ENCODE measurements at regions not wholly inside any gene's neighbourhood (a gene's known extent, or its start where the extent isn't known, plus 50 kb on each side); places are given as distances from the start of the nearest gene placed in this dataset.

GRCh38 chr2:173590276-173590861 is 235.7 kb downstream of the CDCA7 start:
- no peaks in the 10 kb centered on the region for H3K9me3 ChIP-seq (ENCODE audit: control insufficient read depth in 1 of 2, low read length in 2 of 2)
- H3K4me3 ChIP-seq (ENCODE audit: low read length in 2 of 2) = no peak overlapping the region
- POLR2A ChIA-PET (ENCODE audit: partially characterized antibody) = no interaction called here
- H3K36me3 Mint-ChIP-seq = peaks cover 0 to 5% of the 10 kb centered on the region in 2 donors
- H3K4me1 ChIP-seq (ENCODE audit: insufficient read depth, low read length) = no peaks in the 10 kb centered on the region
- H3K27me3 ChIP-seq (ENCODE audit: insufficient read depth, low read length) = peaks cover 5% of the 10 kb centered on the region
- no peaks in the 10 kb centered on the region for H3K36me3 ChIP-seq (ENCODE audit: insufficient read depth, low read length)
- intact Hi-C loops (cut with micrococcal nuclease) = no loop called here
- no peak overlapping the region for H3K27ac Mint-ChIP-seq
- H3K27me3 Mint-ChIP-seq = peaks cover 3 to 16% of the 10 kb centered on the region in 2 donors
- peaks cover 0 to 18% (median 13%) of the 10 kb centered on the region in 8 donors for H3K9me3 Mint-ChIP-seq
- no peak for DNase-seq
- CTCF ChIA-PET (ENCODE audit: partially characterized antibody) = interaction anchor here (0.7 kb wide), 1 partner anchor 17 kb away, joined by 3 read pairs; no protein-coding TSS in a partner anchor
- H3K4me1 Mint-ChIP-seq = no peaks in the 10 kb centered on the region
- H3K4me3 Mint-ChIP-seq = no peak overlapping the region
- no peak overlapping the region for H3K27ac ChIP-seq (ENCODE audit: low read depth, low read length)

- Histone ChIP-seq H3K27me3 (ENCODE audit: insufficient read depth, low read length) (peaks cover 5% of the 10 kb centered on the region), H3K36me3 (ENCODE audit: insufficient read depth, low read length) (no peaks in the 10 kb centered on the region), H3K27ac (ENCODE audit: low read depth, low read length) (no peak overlapping the region), H3K4me1 (ENCODE audit: insufficient read depth, low read length) (no peaks in the 10 kb centered on the region), H3K4me3 (ENCODE audit: low read length in 2 of 2) (no peak overlapping the region), H3K9me3 (ENCODE audit: control insufficient read depth in 1 of 2, low read length in 2 of 2) (no peaks in the 10 kb centered on the region)
- H3K27me3 Mint-ChIP-seq = peaks cover 0 to 16% of the 10 kb centered on the region in 2 donors
- H3K27ac Mint-ChIP-seq = no peak overlapping the region
- no peaks in the 10 kb centered on the region for H3K4me1 Mint-ChIP-seq
- peaks cover 0 to 18% (median 13%) of the 10 kb centered on the region in 8 donors for H3K9me3 Mint-ChIP-seq
- intact Hi-C loops (cut with micrococcal nuclease) = no loop called here
- H3K36me3 Mint-ChIP-seq = peaks cover 0 to 5% of the 10 kb centered on the region in 2 donors
- CTCF ChIA-PET (ENCODE audit: partially characterized antibody) = no interaction called here
- H3K4me3 Mint-ChIP-seq = no peak overlapping the region
- DNase-seq = no peak
- POLR2A ChIA-PET (ENCODE audit: partially characterized antibody) = no interaction called here
These were observed 238.4 kb downstream of the CDCA7 start for GRCh38 chr2:173593109-173593508.

GRCh38 chr2:173596244-173596643 is 241.6 kb downstream of the CDCA7 start:
- H3K4me3 ChIP-seq (ENCODE audit: low read length in 2 of 2) = no peak overlapping the region
- H3K36me3 ChIP-seq (ENCODE audit: insufficient read depth, low read length) = no peaks in the 10 kb centered on the region
- Mint-ChIP-seq H3K4me1 (no peaks in the 10 kb centered on the region), H3K27me3 (peaks cover 0 to 5% of the 10 kb centered on the region in 2 donors), H3K27ac (no peak overlapping the region), H3K4me3 (no peak overlapping the region), H3K9me3 (peaks cover 3 to 18% (median 14%) of the 10 kb centered on the region in 8 donors), H3K36me3 (peaks cover 0 to 5% of the 10 kb centered on the region in 2 donors)
- CTCF ChIA-PET (ENCODE audit: partially characterized antibody) = no interaction called here
- H3K27ac ChIP-seq (ENCODE audit: low read depth, low read length) = no peak overlapping the region
- H3K27me3 ChIP-seq (ENCODE audit: insufficient read depth, low read length) = no peaks in the 10 kb centered on the region
- intact Hi-C loops (cut with micrococcal nuclease) = no loop called here
- DNase-seq = no peak
- H3K4me1 ChIP-seq (ENCODE audit: insufficient read depth, low read length) = no peaks in the 10 kb centered on the region
- H3K9me3 ChIP-seq (ENCODE audit: control insufficient read depth in 1 of 2, low read length in 2 of 2) = no peaks in the 10 kb centered on the region
- POLR2A ChIA-PET (ENCODE audit: partially characterized antibody) = no interaction called here

- Mint-ChIP-seq H3K27ac (no peak overlapping the region), H3K27me3 (peaks cover 0 to 3% of the 10 kb centered on the region in 2 donors), H3K4me3 (no peak overlapping the region), H3K36me3 (peaks cover 0 to 3% of the 10 kb centered on the region in 2 donors), H3K4me1 (no peaks in the 10 kb centered on the region), H3K9me3 (peaks cover under 1 to 10% (median 4%) of the 10 kb centered on the region in 8 donors)
- ChIA-PET CTCF (ENCODE audit: partially characterized antibody) (interaction anchor here (0.5 kb wide), 1 partner anchor 79 kb away, joined by 3 read pairs; no protein-coding TSS in a partner anchor), POLR2A (ENCODE audit: partially characterized antibody) (no interaction called here)
- intact Hi-C loops (cut with micrococcal nuclease) = no loop called here
- Histone ChIP-seq H3K27me3 (ENCODE audit: insufficient read depth, low read length) (no peaks in the 10 kb centered on the region), H3K36me3 (ENCODE audit: insufficient read depth, low read length) (no peaks in the 10 kb centered on the region), H3K9me3 (ENCODE audit: control insufficient read depth in 1 of 2, low read length in 2 of 2) (no peaks in the 10 kb centered on the region), H3K4me1 (ENCODE audit: insufficient read depth, low read length) (no peaks in the 10 kb centered on the region), H3K27ac (ENCODE audit: low read depth, low read length) (no peak overlapping the region), H3K4me3 (ENCODE audit: low read length in 2 of 2) (no peak overlapping the region)
- DNase-seq = no peak
These were observed 243.9 kb downstream of the CDCA7 start for GRCh38 chr2:173598525-173598924.

GRCh38 chr2:173599821-173600359 is 245.2 kb downstream of the CDCA7 start:
- H3K4me1 Mint-ChIP-seq = no peaks in the 10 kb centered on the region
- CTCF ChIA-PET (ENCODE audit: partially characterized antibody) = no interaction called here

GRCh38 chr2:173602153-173602795 is 247.6 kb downstream of the CDCA7 start:
- Histone ChIP-seq H3K27ac (ENCODE audit: low read depth, low read length) (no peak overlapping the region), H3K27me3 (ENCODE audit: insufficient read depth, low read length) (no peaks in the 10 kb centered on the region), H3K36me3 (ENCODE audit: insufficient read depth, low read length) (no peaks in the 10 kb centered on the region), H3K9me3 (ENCODE audit: control insufficient read depth in 1 of 2, low read length in 2 of 2) (no peaks in the 10 kb centered on the region), H3K4me3 (ENCODE audit: low read length in 2 of 2) (no peak overlapping the region), H3K4me1 (ENCODE audit: insufficient read depth, low read length) (no peaks in the 10 kb centered on the region)
- DNase-seq = no peak
- Mint-ChIP-seq H3K9me3 (peaks cover 0 to 8% (median 2%) of the 10 kb centered on the region in 8 donors), H3K27me3 (peaks cover 4% of the 10 kb centered on the region in 2 donors), H3K4me1 (no peaks in the 10 kb centered on the region), H3K4me3 (no peak overlapping the region), H3K27ac (no peak overlapping the region), H3K36me3 (no peaks in the 10 kb centered on the region)
- POLR2A ChIA-PET (ENCODE audit: partially characterized antibody) = no interaction called here
- intact Hi-C loops (cut with micrococcal nuclease) = no loop called here
- CTCF ChIA-PET (ENCODE audit: partially characterized antibody) = no interaction called here

More at GRCh38 chr2:173599821-173600359, 245.2 kb downstream of the CDCA7 start:
- POLR2A ChIA-PET (ENCODE audit: partially characterized antibody) = no interaction called here
- DNase-seq = no peak
- H3K36me3 Mint-ChIP-seq = no peaks in the 10 kb centered on the region
- peaks cover 0 to 3% of the 10 kb centered on the region in 2 donors for H3K27me3 Mint-ChIP-seq
- H3K4me3 Mint-ChIP-seq = no peak overlapping the region
- Histone ChIP-seq H3K4me1 (ENCODE audit: insufficient read depth, low read length) (no peaks in the 10 kb centered on the region), H3K4me3 (ENCODE audit: low read length in 2 of 2) (no peak overlapping the region), H3K9me3 (ENCODE audit: control insufficient read depth in 1 of 2, low read length in 2 of 2) (no peaks in the 10 kb centered on the region), H3K27ac (ENCODE audit: low read depth, low read length) (no peak overlapping the region), H3K27me3 (ENCODE audit: insufficient read depth, low read length) (no peaks in the 10 kb centered on the region), H3K36me3 (ENCODE audit: insufficient read depth, low read length) (no peaks in the 10 kb centered on the region)
- intact Hi-C loops (cut with micrococcal nuclease) = no loop called here
- peaks cover 0 to 8% (median 2%) of the 10 kb centered on the region in 8 donors for H3K9me3 Mint-ChIP-seq
- no peak overlapping the region for H3K27ac Mint-ChIP-seq

GRCh38 chr2:173605994-173606393 is 251.3 kb downstream of the CDCA7 start:
- H3K4me1 ChIP-seq (ENCODE audit: insufficient read depth, low read length) = no peaks in the 10 kb centered on the region
- Mint-ChIP-seq H3K4me1 (no peaks in the 10 kb centered on the region), H3K27ac (peak overlapping the region in 1 of 7 donors; percentile 17), H3K36me3 (no peaks in the 10 kb centered on the region), H3K9me3 (peaks cover 0 to 7% (median 1%) of the 10 kb centered on the region in 8 donors), H3K4me3 (no peak overlapping the region), H3K27me3 (peaks cover 12 to 24% of the 10 kb centered on the region in 2 donors)
- no peaks in the 10 kb centered on the region for H3K27me3 ChIP-seq (ENCODE audit: insufficient read depth, low read length)
- ChIA-PET CTCF (ENCODE audit: partially characterized antibody) (no interaction called here), POLR2A (ENCODE audit: partially characterized antibody) (no interaction called here)
- intact Hi-C loops (cut with micrococcal nuclease) = no loop called here
- H3K36me3 ChIP-seq (ENCODE audit: insufficient read depth, low read length) = no peaks in the 10 kb centered on the region
- no peak overlapping the region for H3K4me3 ChIP-seq (ENCODE audit: low read length in 2 of 2)
- DNase-seq = no peak
- H3K9me3 ChIP-seq (ENCODE audit: control insufficient read depth in 1 of 2, low read length in 2 of 2) = no peaks in the 10 kb centered on the region
- H3K27ac ChIP-seq (ENCODE audit: low read depth, low read length) = no peak overlapping the region
